HepG2 (cell line): ENCODE measurements at regions not wholly inside any gene's neighbourhood (a gene's known extent, or its start where the extent isn't known, plus 50 kb on each side); places are given as distances from the start of the nearest gene placed in this dataset.

Experiments used
- ATAC-seq: fragments of 200-7000 bp; cut with Tn5 transposase; 3 replicates; pipeline ENCODE4 v1.9.1; 2020; ENCODE audit warnings: mild to moderate bottlenecking, moderate library complexity
- BruUV-seq: library from RNA; stranded (reverse); fragments of 400-500 nt; replicated peaks from 2 replicates; lab custom pipeline; 2021; lab: Mats Ljungman, UMichigan
- CTCF ChIA-PET: fragments of 300-600 bp; formaldehyde crosslinking; extraction: SDS; loops from one replicate; lab custom pipeline; 2021; ENCODE audit warnings: low total read pairs, inconsistent platforms, low intra/inter-chr PET ratio; lab: Yijun Ruan, JAX
- POLR2A ChIA-PET: fragments of 350-600 bp; sonication (Branson Sonifier 250); formaldehyde crosslinking; loops from one replicate; lab custom pipeline; 2020; ENCODE audit warnings: antibody characterized with exemption, inconsistent platforms; lab: Yijun Ruan, JAX
- DNase-seq: peaks from one replicate; pipeline ENCODE4 v3.0.0-alpha.2; 2015; ENCODE audit warnings: low spot score
- FAIRE-seq: peaks from 3 replicates; lab custom pipeline; 2011; peaks lifted over from hg19 to GRCh38; lab: Jason Lieb, UNC
- H2AFZ ChIP-seq: one replicate; pipeline ENCODE4 v1.6.1; 2011; ENCODE audit warnings: low read length, inconsistent platforms
- H3K27ac ChIP-seq: fragments of 300-600 bp; 3 replicates; pipeline ENCODE4 v1.8.0; 2011; ENCODE audit warnings: mixed run types, mild to moderate bottlenecking, mixed read lengths, low read length, inconsistent platforms; ENCODE audit not compliant: insufficient read depth; ENCODE audit errors: extremely low read length
- H3K27me3 ChIP-seq, 2 experiments: fragments of 200-600 bp in 1 of 2; 2 replicates in 1 of 2; 3 replicates in 1 of 2; pipeline versions ENCODE4 v1.6.0 to v1.8.0; 2011; ENCODE audit warnings: low read length in 2 of 2, mild to moderate bottlenecking in 2 of 2, moderate library complexity in 2 of 2, inconsistent platforms in 1 of 2; ENCODE audit not compliant: insufficient read depth in 2 of 2, control insufficient read depth in 1 of 2
- H3K36me3 ChIP-seq, 2 experiments: fragments of 200-600 bp in 1 of 2; replicated peaks in 1 of 2; 2 replicates in 1 of 2; 3 replicates in 1 of 2; pipeline versions ENCODE4 v1.5.1 to v1.8.0; 2011; ENCODE audit warnings: low read length in 2 of 2, inconsistent platforms in 1 of 2; ENCODE audit not compliant: insufficient read depth in 2 of 2, control insufficient read depth in 1 of 2
- H3K4me1 ChIP-seq: 2 replicates; pipeline ENCODE4 v1.5.1; 2012; ENCODE audit warnings: low read length, inconsistent platforms; ENCODE audit not compliant: insufficient read depth
- H3K4me2 ChIP-seq: 2 replicates; pipeline ENCODE4 v1.6.0; 2011; ENCODE audit warnings: low read depth, low read length, inconsistent platforms
- H3K4me3 ChIP-seq, 3 experiments: fragments of 200-600 bp in 1 of 3; sonication (generic), shearing (Covaris generic) in 1 of 3; replicated peaks in 1 of 3; 2 replicates each; pipeline ENCODE4 v1.5.1; 2011 to 2016; ENCODE audit warnings: low read length in 3 of 3, inconsistent platforms in 2 of 3, low read depth in 2 of 3, mild to moderate bottlenecking in 2 of 3, control low read depth in 1 of 3, mixed read lengths in 1 of 3; ENCODE audit not compliant: insufficient read depth in 1 of 3
- H3K79me2 ChIP-seq: one replicate; pipeline ENCODE4 v1.6.1; 2011; ENCODE audit warnings: low read length, inconsistent platforms; ENCODE audit not compliant: insufficient read depth
- H3K9ac ChIP-seq: 2 replicates; pipeline ENCODE4 v1.6.0; 2011; ENCODE audit warnings: mild to moderate bottlenecking, low read depth, low read length, inconsistent platforms; ENCODE audit not compliant: insufficient read depth
- H3K9me3 ChIP-seq: 2 replicates; pipeline ENCODE4 v1.5.1; 2012; ENCODE audit warnings: mild to moderate bottlenecking, low read length
- H4K20me1 ChIP-seq: 2 replicates; pipeline ENCODE4 v1.6.0; 2011; ENCODE audit warnings: inconsistent platforms, mild to moderate bottlenecking, low read length, moderate library complexity; ENCODE audit not compliant: insufficient read depth
- BCLAF1 ChIP-seq: fragments of 450-650 bp; IDR thresholded peaks from 2 replicates; pipeline ENCODE4 v1.6.1; 2017; ENCODE audit warnings: mild to moderate bottlenecking
- CBX1 ChIP-seq: IDR thresholded peaks from one replicate; pipeline ENCODE4 v1.6.1; 2016; ENCODE audit warnings: antibody characterized with exemption, low read depth
- CCAR2 ChIP-seq: fragments of 200-400 bp; formaldehyde crosslinking; optimal IDR thresholded peaks from 2 replicates; pipeline ENCODE3; 2018; ENCODE audit warnings: low read depth, mild to moderate bottlenecking, low read length, moderate library complexity
- FOXP1 ChIP-seq, 2 experiments: fragments of 450-650 bp in 1 of 2; IDR thresholded peaks; 2 replicates each; pipeline ENCODE4 v1.6.1; 2017 to 2018; ENCODE audit warnings: antibody characterized with exemption in 1 of 2
- HMGA1 ChIP-seq: sonication (generic); formaldehyde crosslinking; conservative IDR thresholded peaks from 2 replicates; pipeline ENCODE4 v1.4.0; 2020; ENCODE audit warnings: missing genetic modification reagents
- KMT2A ChIP-seq: sonication (generic); formaldehyde crosslinking; IDR thresholded peaks from 2 replicates; pipeline ENCODE4 v1.4.0; 2020; ENCODE audit warnings: missing genetic modification reagents
- REL ChIP-seq: sonication (generic); formaldehyde crosslinking; conservative IDR thresholded peaks from 2 replicates; pipeline ENCODE4 v1.8.0; 2022; ENCODE audit warnings: mild to moderate bottlenecking, missing genetic modification reagents, moderate library complexity
- ZNF3 ChIP-seq: IDR thresholded peaks from 2 replicates; pipeline ENCODE4 v1.7.0; 2017; ENCODE audit warnings: inconsistent platforms
- ZNF564 ChIP-seq: sonication (generic); formaldehyde crosslinking; IDR thresholded peaks from 2 replicates; pipeline ENCODE4 v1.8.1; 2023; ENCODE audit warnings: mild to moderate bottlenecking, missing genetic modification reagents
- ZNF720 ChIP-seq: sonication (generic); formaldehyde crosslinking; IDR thresholded peaks from 2 replicates; pipeline ENCODE4 v1.4.0; 2020; ENCODE audit warnings: missing genetic modification reagents
- ZNF777 ChIP-seq: sonication (generic); formaldehyde crosslinking; IDR thresholded peaks from 2 replicates; pipeline ENCODE4 v1.4.0; 2020; ENCODE audit warnings: missing genetic modification reagents
- WGBS: methylation state at CpG from one replicate; pipeline ENCODE4 v1.1.6; 2017; ENCODE audit warnings: low lambda C conversion rate; 5-methylcytosine and 5-hydroxymethylcytosine counted together
- in situ Hi-C: cut with HindIII; loops from 2 replicates; pipeline ENCODE4 v1.10.0; 2017; ENCODE audit warnings: low pct_unique_long_range_greater_than_20kb; ENCODE audit not compliant: extremely low pct_ligation_motif_present
- intact Hi-C: fragments of 100-400 bp; cut with micrococcal nuclease; formaldehyde crosslinking; loops from one replicate; pipeline ENCODE4 v1.10.0; 2022; ENCODE audit not compliant: unreplicated experiment
- TF ChIP-seq, protein P1 (sequence below): sonication (generic); formaldehyde crosslinking; IDR thresholded peaks from 2 replicates; pipeline ENCODE4; 2020; ENCODE audit warnings: missing genetic modification reagents, mild to moderate bottlenecking, borderline replicate concordance
- TF ChIP-seq, protein P2 (sequence below): IDR thresholded peaks from 2 replicates; pipeline ENCODE4 v1.6.1; 2012; ENCODE audit warnings: inconsistent platforms

GRCh38 chr1:231104917-231105316 lies 56.9 kb upstream of the TRIM67 start (continued):
- no peak for TF ChIP-seq BCLAF1
- no peak for TF ChIP-seq REL (CRISPR knock-in tag)
- TF ChIP-seq HMGA1 (CRISPR knock-in tag) = no peak
- no peak for TF ChIP-seq ZNF3 (CRISPR knock-in tag)

- Histone ChIP-seq H3K9me3 (peaks cover 5% of the 10 kb centered on the region; the same call in 1 of the 2 replicates), H3K79me2 (no peaks in the 10 kb centered on the region), H3K27me3 (peaks cover 2 to 15% of the 10 kb centered on the region in 2 experiments; a peak in 3 of 5 replicates), H3K4me2 (no peak overlapping the region), H3K4me1 (no peaks in the 10 kb centered on the region), H4K20me1 (no peaks in the 10 kb centered on the region; the same call in 1 of the 2 replicates), H3K4me3 (no peak overlapping the region), H3K27ac (no peak overlapping the region), H3K9ac (no peak overlapping the region), H2AFZ (no peak overlapping the region), H3K36me3 (no peaks in the 10 kb centered on the region)
- no peak for DNase-seq
- intact Hi-C loops = no loop called here
- BruUV-seq = no TSS peak
- ChIA-PET POLR2A (no interaction called here), CTCF (no interaction called here)
- ATAC-seq = no peak
- TF ChIP-seq ZNF720 (CRISPR knock-in tag) = no peak
- TF ChIP-seq KMT2A (CRISPR knock-in tag) = no peak
- TF ChIP-seq, protein P1, sequence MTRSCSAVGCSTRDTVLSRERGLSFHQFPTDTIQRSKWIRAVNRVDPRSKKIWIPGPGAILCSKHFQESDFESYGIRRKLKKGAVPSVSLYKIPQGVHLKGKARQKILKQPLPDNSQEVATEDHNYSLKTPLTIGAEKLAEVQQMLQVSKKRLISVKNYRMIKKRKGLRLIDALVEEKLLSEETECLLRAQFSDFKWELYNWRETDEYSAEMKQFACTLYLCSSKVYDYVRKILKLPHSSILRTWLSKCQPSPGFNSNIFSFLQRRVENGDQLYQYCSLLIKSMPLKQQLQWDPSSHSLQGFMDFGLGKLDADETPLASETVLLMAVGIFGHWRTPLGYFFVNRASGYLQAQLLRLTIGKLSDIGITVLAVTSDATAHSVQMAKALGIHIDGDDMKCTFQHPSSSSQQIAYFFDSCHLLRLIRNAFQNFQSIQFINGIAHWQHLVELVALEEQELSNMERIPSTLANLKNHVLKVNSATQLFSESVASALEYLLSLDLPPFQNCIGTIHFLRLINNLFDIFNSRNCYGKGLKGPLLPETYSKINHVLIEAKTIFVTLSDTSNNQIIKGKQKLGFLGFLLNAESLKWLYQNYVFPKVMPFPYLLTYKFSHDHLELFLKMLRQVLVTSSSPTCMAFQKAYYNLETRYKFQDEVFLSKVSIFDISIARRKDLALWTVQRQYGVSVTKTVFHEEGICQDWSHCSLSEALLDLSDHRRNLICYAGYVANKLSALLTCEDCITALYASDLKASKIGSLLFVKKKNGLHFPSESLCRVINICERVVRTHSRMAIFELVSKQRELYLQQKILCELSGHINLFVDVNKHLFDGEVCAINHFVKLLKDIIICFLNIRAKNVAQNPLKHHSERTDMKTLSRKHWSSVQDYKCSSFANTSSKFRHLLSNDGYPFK = no peak
- TF ChIP-seq CBX1 = no peak
- TF ChIP-seq ZNF564 (CRISPR knock-in tag) = no peak
- no peak for TF ChIP-seq ZNF777
- TF ChIP-seq FOXP1 (IDR thresholded peaks at IDR 0.05) = no peak
- TF ChIP-seq FOXP1 (CRISPR knock-in tag; IDR thresholded peaks at IDR 0.05) = no peak
- TF ChIP-seq, protein P2, sequence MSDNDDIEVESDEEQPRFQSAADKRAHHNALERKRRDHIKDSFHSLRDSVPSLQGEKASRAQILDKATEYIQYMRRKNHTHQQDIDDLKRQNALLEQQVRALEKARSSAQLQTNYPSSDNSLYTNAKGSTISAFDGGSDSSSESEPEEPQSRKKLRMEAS = no peak
- TF ChIP-seq CCAR2 = no peak
- in situ Hi-C loops = no loop called here
- FAIRE-seq = no peak
- 4% methylated on average over 1 of the region's 1 CpG for WGBS
Measured at GRCh38 chr1:231103961-231104360, 57.9 kb upstream of the TRIM67 start.
